Gastrocnemius medialis (tissue), 4 donors: ENCODE measurements at regions not wholly inside any gene's neighbourhood (a gene's known extent, or its start where the extent isn't known, plus 50 kb on each side); places are given as distances from the start of the nearest gene placed in this dataset.
"Not testable (repeated sequence)": the region's sequence is repeated elsewhere in the genome, so short reads cannot be mapped to it uniquely, and the experiment has no call there.

Source experiments
- ATAC-seq, 2 donors: fragments of 150-250 bp; one replicate each; pipeline ENCODE4 v1.9.1; 2016
- DNase-seq, 2 donors: peaks; one replicate each; pipeline ENCODE4 v3.0.0-alpha.2; 2019
- H3K27ac ChIP-seq, 4 donors: fragments of 200-600 bp; sonication (generic); 1 replicate in 1 of 4; 2 replicates in 3 of 4; pipeline ENCODE4 v1.5.1; 2016 to 2018; ENCODE audit warnings: mild to moderate bottlenecking in 2 of 4, moderate library complexity in 1 of 4
- H3K27me3 ChIP-seq, 3 donors: fragments of 200-600 bp; sonication (generic) in 2 of 3; 1 replicate in 1 of 3; 2 replicates in 2 of 3; pipeline versions ENCODE4 v1.5.1 to v1.6.0; 2016 to 2019; ENCODE audit warnings: mild to moderate bottlenecking in 1 of 3, moderate library complexity in 1 of 3
- H3K36me3 ChIP-seq, 2 donors: fragments of 200-600 bp; sonication (generic) in 1 of 2; one replicate each; pipeline ENCODE4 v1.5.1; 2017 to 2018
- H3K4me1 ChIP-seq, 2 donors: fragments of 200-600 bp; sonication (generic) in 1 of 2; one replicate each; pipeline ENCODE4 v1.5.1; 2016 to 2017; ENCODE audit warnings: mild to moderate bottlenecking in 2 of 2
- H3K4me3 ChIP-seq, 4 donors: fragments of 200-600 bp; sonication (generic) in 3 of 4; 1 replicate in 1 of 4; 2 replicates in 3 of 4; pipeline ENCODE4 v1.5.1; 2016 to 2019; ENCODE audit warnings: mild to moderate bottlenecking in 2 of 4
- H3K9me3 ChIP-seq, 3 donors: fragments of 200-600 bp; sonication (generic) in 2 of 3; 1 replicate in 1 of 3; 2 replicates in 2 of 3; pipeline ENCODE4 v1.5.1; 2016 to 2019
- POLR2A ChIP-seq, 2 donors: fragments of 450-650 bp; IDR thresholded peaks; one replicate each; pipeline ENCODE4 v1.6.1; 2017; ENCODE audit warnings: antibody characterized with exemption in 2 of 2, mild to moderate bottlenecking in 2 of 2, moderate library complexity in 2 of 2
- in situ Hi-C, 4 donors: fragments of 200-750 bp; cut with MboI; loops; one replicate each; pipeline versions ENCODE4 v1.15.0 to v1.8.0; 2017; ENCODE audit warnings: low sequenced_read_pairs in 4 of 4
- intact Hi-C: fragments of 100-400 bp; cut with DNase I; formaldehyde crosslinking; loops from one replicate; pipeline ENCODE4 v1.15.1; 2023; ENCODE audit warnings: low total_unique reads
- TF ChIP-seq, protein P1 (sequence below), 5 experiments: fragments of 450-650 bp in 3 of 5; fragments of 200-600 bp in 2 of 5; sonication (generic) in 2 of 5; IDR thresholded peaks in 4 of 5; conservative IDR thresholded peaks in 1 of 5; 1 replicate in 4 of 5; 2 replicates in 1 of 5; pipeline ENCODE4 v1.5.1; 2016 to 2019; ENCODE audit warnings: antibody characterized with exemption in 5 of 5, mild to moderate bottlenecking in 3 of 5, moderate library complexity in 3 of 5

DNA sequence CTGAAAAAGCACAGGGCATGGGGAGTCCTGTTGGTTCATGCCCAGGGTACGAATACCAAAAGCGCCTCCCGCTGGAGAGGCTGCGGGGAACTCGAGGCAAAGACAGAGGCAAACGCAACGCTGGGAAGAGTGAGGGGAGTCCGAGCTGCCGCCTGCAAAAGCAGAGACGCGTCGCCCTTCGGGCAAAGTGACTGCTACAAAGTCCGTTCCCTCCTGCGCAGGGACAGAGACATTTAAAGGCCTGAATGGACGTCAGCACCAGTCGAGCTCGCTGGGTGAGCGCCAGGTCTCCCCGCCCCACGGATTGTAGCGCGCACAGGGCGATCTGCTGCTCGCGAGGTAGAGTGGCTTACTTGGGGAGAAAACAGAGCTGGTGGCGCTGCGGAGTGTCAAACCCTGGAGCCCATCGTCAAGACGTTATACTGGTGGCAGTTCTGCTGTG lies 732.8 kb downstream of the ZWINT start:
- H3K4me1 ChIP-seq, result peaks cover 0 to 3% of the 10 kb centered on the region in 2 donors
- in situ Hi-C loops, result no loop called here
- DNase-seq, result no peak
- no peak for TF ChIP-seq POLR2A (IDR thresholded peaks at IDR 0.05)
- TF ChIP-seq, protein P1, sequence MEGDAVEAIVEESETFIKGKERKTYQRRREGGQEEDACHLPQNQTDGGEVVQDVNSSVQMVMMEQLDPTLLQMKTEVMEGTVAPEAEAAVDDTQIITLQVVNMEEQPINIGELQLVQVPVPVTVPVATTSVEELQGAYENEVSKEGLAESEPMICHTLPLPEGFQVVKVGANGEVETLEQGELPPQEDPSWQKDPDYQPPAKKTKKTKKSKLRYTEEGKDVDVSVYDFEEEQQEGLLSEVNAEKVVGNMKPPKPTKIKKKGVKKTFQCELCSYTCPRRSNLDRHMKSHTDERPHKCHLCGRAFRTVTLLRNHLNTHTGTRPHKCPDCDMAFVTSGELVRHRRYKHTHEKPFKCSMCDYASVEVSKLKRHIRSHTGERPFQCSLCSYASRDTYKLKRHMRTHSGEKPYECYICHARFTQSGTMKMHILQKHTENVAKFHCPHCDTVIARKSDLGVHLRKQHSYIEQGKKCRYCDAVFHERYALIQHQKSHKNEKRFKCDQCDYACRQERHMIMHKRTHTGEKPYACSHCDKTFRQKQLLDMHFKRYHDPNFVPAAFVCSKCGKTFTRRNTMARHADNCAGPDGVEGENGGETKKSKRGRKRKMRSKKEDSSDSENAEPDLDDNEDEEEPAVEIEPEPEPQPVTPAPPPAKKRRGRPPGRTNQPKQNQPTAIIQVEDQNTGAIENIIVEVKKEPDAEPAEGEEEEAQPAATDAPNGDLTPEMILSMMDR (IDR thresholded peaks at IDR 0.05 in 4 of 5, conservative IDR thresholded peaks at IDR 0.05 in 1 of 5), result no peak
- H3K4me3 ChIP-seq, result peak overlapping the region in 3 of 4 donors; percentile 0 to 25 (median 15)
- H3K9me3 ChIP-seq, result no peaks in the 10 kb centered on the region
- ATAC-seq, result no peak
- intact Hi-C loops, result no loop called here
- H3K27me3 ChIP-seq, result peaks cover 33 to 41% (median 36%) of the 10 kb centered on the region in 3 donors
- no peak overlapping the region for H3K27ac ChIP-seq
- no peaks in the 10 kb centered on the region for H3K36me3 ChIP-seq

DNA sequence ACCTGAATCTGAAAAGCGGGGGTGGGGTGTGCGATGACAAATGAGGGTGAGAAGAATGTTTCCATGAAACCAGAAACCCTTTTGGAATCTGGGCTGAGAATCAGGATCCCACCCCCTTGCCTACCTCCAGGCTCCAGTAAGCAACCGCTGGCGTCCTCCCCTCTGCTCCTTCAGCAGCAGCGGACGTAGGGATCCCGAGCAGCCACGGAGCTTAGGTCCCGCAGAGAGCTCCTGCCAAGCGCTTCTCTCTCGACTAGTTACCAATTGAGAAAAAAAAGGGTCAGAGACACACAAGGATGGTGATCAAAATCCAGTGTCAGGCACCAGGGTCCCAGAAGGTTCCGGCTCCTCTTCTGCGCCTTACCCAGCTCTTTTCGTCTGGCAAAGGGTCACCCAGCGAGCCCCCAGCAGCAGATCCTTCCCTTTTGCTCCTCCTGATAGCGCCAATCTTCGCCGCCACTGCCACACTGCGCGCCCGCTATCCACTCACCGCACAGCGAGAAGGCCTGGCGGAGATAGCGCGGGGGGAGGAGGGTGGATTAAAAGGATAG lies 733.5 kb downstream of the ZWINT start:
- Histone ChIP-seq H3K4me1 (peaks cover 0 to 3% of the 10 kb centered on the region in 2 donors), H3K4me3 (peak overlapping the region in 1 of 4 donors; percentile 13), H3K36me3 (no peaks in the 10 kb centered on the region), H3K9me3 (no peaks in the 10 kb centered on the region), H3K27ac (no peak overlapping the region), H3K27me3 (peaks cover 33 to 41% (median 36%) of the 10 kb centered on the region in 3 donors)
- no peak for ATAC-seq
- DNase-seq, result no peak
- intact Hi-C loops (no loop called here), in situ Hi-C loops (no loop called here)
- TF ChIP-seq POLR2A (IDR thresholded peaks at IDR 0.05), result no peak
- TF ChIP-seq, protein P1 (IDR thresholded peaks at IDR 0.05 in 4 of 5, conservative IDR thresholded peaks at IDR 0.05 in 1 of 5), result no peak

DNA sequence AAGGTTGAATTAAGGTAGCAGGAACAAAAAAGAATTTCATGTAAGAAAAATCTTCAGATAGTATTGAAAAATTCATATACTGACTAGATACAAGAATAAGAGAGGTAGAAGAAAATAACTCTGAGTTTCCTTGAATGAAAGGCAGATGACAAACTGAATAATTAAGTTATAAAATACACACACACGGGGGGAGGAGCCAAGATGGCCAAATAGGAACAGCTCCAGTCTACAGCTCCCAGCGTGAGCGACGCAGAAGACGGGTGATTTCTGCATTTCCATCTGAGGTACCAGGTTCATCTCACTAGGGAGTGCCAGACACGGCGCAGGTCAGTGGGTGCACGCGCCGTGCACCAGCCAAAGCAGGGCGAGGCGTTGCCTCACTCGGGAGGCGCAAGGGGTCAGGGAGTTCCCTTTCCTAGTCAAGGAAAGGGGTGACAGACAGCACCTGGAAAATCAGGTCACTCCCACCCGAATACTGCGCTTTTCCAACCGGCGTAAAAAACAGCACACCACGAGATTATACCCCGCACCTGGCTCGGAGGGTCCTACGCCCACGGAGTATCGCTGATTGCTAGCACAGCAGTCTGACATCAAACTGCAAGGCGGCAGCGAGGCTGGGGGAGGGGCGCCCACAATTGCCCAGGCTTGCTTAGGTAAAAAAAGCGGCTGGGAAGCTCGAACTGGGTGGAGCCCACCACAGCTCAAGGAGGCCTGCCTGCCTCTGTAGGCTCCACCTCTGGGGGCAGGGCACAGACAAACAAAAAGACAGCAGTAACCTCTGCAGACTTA lies 759.2 kb downstream of the ZWINT start:
- H3K36me3 ChIP-seq, H3K4me1 ChIP-seq, in situ Hi-C loops: not testable (repeated sequence)

DNA sequence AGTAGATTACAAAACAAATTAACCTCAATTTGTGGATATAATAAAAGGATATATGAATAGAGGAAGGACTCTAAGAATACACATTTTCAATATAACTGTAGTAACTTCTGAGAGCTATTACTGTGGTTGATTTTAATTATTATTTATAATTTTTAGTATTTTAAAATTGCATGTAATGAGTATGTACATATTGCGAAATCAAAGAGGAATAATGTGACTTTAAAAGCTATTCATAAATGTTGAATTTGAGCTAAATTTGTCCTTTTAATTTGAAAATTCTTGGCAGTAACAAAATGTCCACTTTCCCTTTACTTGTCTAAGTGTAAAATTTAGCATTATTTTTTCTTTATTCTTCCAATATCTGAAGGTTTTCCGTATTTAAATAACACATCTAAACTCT lies 750.6 kb upstream of the PCDH15 start:
- Histone ChIP-seq H3K4me3 (no peak overlapping the region), H3K9me3 (no peaks in the 10 kb centered on the region), H3K27me3 (no peaks in the 10 kb centered on the region), H3K36me3 (no peaks in the 10 kb centered on the region), H3K4me1 (no peaks in the 10 kb centered on the region), H3K27ac (no peak overlapping the region)
- DNase-seq, result no peak
- intact Hi-C loops (no loop called here), in situ Hi-C loops (no loop called here)
- no peak for ATAC-seq
- TF ChIP-seq POLR2A (IDR thresholded peaks at IDR 0.05), result no peak
- TF ChIP-seq, protein P1 (IDR thresholded peaks at IDR 0.05 in 4 of 5, conservative IDR thresholded peaks at IDR 0.05 in 1 of 5), result no peak

More for the DNA sequence above, 759.2 kb downstream of the ZWINT start:
- H3K27me3 ChIP-seq, intact Hi-C loops, H3K27ac ChIP-seq, H3K9me3 ChIP-seq, DNase-seq, H3K4me3 ChIP-seq, ATAC-seq: not testable (repeated sequence)

DNA sequence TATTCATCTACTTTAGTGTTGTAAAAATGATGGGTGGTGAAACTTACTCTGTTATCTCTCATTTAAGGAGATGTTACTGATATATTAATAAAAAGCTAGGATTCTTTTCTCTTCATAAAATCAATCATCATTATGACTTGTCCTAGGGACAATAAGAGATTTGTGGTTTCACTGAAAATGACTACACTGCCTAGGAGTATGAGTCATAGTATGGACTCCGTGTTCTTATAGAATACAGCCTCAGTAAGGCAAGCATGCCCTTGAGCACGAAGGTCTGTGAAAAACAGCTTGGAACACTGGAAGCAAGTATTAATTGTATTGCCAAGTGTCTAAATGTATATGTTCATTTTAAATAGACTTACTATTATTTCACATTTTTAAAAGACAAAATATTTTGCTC lies 749.2 kb upstream of the PCDH15 start:
- in situ Hi-C loops (no loop called here), intact Hi-C loops (no loop called here)
- DNase-seq, result no peak
- Histone ChIP-seq H3K36me3 (no peaks in the 10 kb centered on the region), H3K9me3 (no peaks in the 10 kb centered on the region), H3K4me3 (no peak overlapping the region), H3K27me3 (no peaks in the 10 kb centered on the region), H3K27ac (no peak overlapping the region), H3K4me1 (no peaks in the 10 kb centered on the region)
- ATAC-seq, result no peak
- TF ChIP-seq, protein P1 (IDR thresholded peaks at IDR 0.05 in 4 of 5, conservative IDR thresholded peaks at IDR 0.05 in 1 of 5), result no peak
- TF ChIP-seq POLR2A (IDR thresholded peaks at IDR 0.05), result no peak

DNA sequence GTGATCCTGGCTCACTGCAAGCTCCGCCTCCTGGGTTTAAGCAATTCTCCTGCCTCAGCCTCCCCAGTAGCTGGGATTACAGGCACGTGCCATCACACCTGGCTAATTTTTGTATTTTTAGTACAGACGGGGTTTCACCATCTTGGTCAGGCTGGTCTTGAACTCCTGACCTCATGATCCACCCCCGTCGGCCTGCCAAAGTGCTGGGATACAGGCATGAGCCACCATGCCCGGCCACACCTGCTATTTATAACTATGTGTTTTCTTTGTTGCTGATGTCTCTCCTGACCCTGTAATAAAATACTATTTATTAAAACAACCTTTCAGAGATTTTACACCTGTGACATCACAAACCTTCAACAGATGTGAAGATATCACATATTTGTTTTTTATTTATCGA lies 736.5 kb upstream of the PCDH15 start:
- in situ Hi-C loops, H3K36me3 ChIP-seq, ATAC-seq, H3K4me3 ChIP-seq, H3K27me3 ChIP-seq, intact Hi-C loops, H3K9me3 ChIP-seq, DNase-seq, H3K27ac ChIP-seq, H3K4me1 ChIP-seq: not testable (repeated sequence)
